ENCODE measurements at regions not wholly inside any gene's neighbourhood (a gene's known extent, or its start where the extent isn't known, plus 50 kb on each side); places are given as distances from the start of the nearest gene placed in this dataset.

- TF ChIP-seq, protein P1, sequence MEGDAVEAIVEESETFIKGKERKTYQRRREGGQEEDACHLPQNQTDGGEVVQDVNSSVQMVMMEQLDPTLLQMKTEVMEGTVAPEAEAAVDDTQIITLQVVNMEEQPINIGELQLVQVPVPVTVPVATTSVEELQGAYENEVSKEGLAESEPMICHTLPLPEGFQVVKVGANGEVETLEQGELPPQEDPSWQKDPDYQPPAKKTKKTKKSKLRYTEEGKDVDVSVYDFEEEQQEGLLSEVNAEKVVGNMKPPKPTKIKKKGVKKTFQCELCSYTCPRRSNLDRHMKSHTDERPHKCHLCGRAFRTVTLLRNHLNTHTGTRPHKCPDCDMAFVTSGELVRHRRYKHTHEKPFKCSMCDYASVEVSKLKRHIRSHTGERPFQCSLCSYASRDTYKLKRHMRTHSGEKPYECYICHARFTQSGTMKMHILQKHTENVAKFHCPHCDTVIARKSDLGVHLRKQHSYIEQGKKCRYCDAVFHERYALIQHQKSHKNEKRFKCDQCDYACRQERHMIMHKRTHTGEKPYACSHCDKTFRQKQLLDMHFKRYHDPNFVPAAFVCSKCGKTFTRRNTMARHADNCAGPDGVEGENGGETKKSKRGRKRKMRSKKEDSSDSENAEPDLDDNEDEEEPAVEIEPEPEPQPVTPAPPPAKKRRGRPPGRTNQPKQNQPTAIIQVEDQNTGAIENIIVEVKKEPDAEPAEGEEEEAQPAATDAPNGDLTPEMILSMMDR (IDR thresholded peaks at IDR 0.05; ENCODE audit: low read length): no peak
- TF ChIP-seq EZH2 (IDR thresholded peaks at IDR 0.05; ENCODE audit: borderline replicate concordance, low read length): no peak
Measured at GRCh38 chr1:195458365-195458764, 1149.9 kb downstream of the KCNT2 start.
